GM21723 (cell line): ENCODE measurements at regions not wholly inside any gene's neighbourhood (a gene's known extent, or its start where the extent isn't known, plus 50 kb on each side); places are given as distances from the start of the nearest gene placed in this dataset.
"Not testable (repeated sequence)": the region's sequence is repeated elsewhere in the genome, so short reads cannot be mapped to it uniquely, and the experiment has no call there.

Experiments used
- ATAC-seq: cut with Tn5 transposase; IDR thresholded peaks from one replicate; pipeline ENCODE4 v1.9.1; 2021; ENCODE audit warnings: mild to moderate bottlenecking, moderate library complexity; ENCODE audit not compliant: unreplicated experiment

- ATAC-seq = no peak
These were observed 96.0 kb upstream of the FAM174B start for GRCh38 chr15:92751528-92751927.

DNA sequence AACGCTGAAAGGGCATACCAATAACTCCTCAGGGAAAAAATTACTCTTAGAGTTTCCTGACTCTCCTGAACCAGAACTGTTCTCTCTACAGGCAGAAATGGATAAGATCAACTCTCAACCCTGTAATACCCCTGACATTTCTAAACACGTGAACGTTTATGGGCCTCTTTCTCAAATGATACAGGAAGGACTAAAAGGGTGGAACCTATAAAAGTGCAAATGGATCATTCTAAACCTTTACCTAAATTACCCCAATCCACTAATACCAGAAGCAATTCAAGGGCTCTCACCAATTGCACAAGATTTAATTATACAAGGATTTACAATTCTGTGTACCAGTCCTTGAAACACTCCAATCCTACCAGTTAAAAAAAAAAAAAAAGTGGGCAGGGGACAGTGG, 98.0 kb upstream of the FAM174B start:
- ATAC-seq = no peak

GRCh38 chr15:92763459-92763858, 107.9 kb upstream of the FAM174B start:
- no peak for ATAC-seq

- not testable (repeated sequence) for ATAC-seq
These were observed 112.6 kb upstream of the FAM174B start for GRCh38 chr15:92768131-92768530.

GRCh38 chr15:92770641-92771040, 115.1 kb upstream of the FAM174B start:
- ATAC-seq = no peak

- no peak for ATAC-seq
These were observed 116.5 kb upstream of the FAM174B start for GRCh38 chr15:92772061-92772460.

DNA sequence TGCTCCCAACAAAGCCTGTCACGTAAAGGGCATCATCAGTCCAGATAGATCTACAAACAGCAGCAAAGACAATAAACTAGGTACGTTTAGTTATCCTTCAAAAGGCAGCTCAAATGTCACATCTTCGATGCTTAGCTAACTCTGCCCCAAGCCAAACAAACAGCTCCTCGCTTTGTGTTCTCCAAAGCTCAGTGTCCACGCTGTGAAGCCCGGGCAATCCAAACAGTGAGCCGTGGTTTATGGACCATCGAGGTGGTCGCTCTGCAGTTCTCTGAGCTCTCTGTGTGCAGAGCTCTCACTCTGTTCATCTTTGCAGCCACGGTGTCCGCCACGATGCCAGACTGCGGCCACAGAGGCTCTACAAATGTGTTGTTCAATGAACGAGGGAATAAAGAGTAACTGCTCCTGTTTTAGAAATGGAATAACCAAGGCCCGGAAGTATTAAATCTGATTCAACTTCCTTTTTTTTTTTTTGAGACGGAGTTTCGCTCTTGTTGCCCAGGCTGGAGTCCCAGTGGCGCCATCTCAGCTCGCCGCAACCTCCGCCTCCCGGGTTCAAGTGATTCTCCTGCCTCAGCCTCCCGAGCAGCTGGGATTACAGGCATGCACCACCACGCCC, 117.2 kb upstream of the FAM174B start:
- ATAC-seq = no peak

- no peak for ATAC-seq
These were observed 117.8 kb upstream of the FAM174B start for GRCh38 chr15:92773340-92773739.

DNA sequence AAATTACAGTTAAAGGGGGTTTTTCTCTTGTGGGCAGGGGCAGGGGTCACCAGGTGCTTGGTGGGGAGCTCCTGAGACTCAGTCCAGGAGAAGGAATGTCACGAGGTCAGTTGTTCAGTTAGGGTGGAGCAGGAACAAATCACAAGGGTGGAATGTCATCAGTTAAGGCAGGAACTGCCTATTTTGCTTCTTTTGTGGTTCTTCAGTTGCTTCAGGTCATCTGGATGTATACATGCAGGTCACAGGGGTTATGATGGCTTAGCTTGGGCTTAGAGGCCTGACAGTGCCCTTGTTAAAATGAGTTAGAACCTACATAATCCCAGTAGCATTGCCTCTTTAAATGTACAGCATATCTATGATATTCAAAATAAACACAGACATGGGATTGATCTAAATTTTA, 120.2 kb upstream of the CHD2 start:
- ATAC-seq = no peak

DNA sequence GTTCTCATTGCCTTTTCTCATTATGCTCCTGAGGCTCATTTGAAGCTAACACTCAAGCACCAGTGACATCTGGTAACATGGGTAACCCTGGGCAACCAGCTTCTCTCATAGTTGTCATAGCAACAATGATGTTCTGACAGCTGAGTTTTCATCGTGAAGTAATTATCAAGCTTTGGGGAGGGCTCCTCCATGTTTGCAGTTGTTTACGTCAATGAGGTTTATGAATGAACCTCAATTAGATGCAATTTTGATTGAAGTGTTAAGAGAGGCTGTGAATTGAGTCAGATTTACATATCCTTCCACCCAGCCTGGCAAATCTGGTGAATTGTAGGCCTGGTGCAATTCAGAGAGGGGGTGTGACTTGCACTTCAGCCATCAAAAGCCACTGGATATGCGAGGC, 119.3 kb upstream of the CHD2 start:
- no peak for ATAC-seq

DNA sequence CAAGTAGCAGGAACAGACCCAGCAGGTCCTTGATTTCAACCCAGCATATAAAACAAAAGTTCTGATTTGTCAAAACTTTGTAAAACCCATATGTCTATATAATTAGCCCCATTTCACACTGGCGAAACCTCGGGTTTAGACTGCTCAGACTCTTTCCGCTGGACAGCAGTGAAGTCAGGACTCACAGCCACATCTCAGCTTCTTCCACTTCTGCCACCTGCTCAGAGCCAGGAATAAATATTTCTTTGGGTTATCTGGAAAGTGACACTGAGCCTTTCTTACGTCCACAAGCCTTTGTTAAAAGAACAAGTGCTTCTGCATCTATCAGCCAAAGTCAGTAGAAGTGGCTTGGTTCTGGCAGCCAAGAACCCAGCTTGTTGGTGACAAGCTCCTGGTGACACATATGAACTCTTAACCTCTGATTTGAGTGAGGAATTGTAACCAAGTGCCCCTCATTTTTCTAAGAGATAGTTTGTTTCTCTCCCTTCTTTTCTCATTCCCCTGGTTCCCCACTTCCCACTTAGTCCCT, 118.1 kb upstream of the CHD2 start:
- no peak for ATAC-seq

GRCh38 chr15:92787116-92787515, 113.0 kb upstream of the CHD2 start:
- no peak for ATAC-seq

DNA sequence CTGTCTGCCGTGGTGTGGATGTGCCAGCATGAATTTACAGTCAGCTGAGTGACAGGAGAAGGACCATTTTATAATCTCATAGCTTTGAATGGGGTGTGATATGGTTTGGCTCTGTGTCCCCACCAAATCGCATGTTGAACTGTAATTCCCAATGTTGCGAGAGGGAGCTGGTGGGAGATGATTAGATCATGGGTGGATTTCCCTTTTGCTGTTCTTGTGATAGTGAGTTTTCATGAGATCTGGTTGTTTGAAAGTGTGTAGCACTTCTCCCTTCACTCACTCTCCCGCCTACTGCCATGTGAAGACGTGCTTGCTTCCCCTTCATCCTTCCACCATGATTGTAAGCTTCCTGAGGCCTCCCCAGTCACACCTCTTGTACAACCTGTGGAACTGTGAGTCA, 111.9 kb upstream of the CHD2 start:
- ATAC-seq = no peak

GRCh38 chr15:92788793-92789192, 111.3 kb upstream of the CHD2 start:
- ATAC-seq = not testable (repeated sequence)

DNA sequence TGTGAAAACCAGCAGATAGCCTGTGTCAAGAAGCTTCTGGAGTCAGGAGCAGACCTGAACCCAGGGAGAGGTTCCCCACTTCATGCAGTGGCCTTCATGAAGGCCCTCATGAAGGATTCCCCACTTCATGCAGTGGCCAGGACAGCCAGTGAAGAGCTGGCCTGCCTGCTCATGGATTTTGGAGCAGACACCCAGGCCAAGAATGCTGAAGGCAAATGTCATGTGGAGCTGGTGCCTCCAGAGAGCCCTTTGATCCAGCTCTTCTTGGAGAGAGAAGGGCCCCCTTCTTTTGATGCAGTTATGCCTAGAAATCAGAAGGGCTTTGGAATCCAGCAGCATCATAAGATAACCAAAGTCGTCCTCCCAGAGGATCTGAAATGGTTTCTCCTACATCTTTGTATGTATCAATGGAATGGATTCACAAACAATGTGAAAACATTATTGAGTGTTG, 103.9 kb upstream of the CHD2 start:
- no peak for ATAC-seq

DNA sequence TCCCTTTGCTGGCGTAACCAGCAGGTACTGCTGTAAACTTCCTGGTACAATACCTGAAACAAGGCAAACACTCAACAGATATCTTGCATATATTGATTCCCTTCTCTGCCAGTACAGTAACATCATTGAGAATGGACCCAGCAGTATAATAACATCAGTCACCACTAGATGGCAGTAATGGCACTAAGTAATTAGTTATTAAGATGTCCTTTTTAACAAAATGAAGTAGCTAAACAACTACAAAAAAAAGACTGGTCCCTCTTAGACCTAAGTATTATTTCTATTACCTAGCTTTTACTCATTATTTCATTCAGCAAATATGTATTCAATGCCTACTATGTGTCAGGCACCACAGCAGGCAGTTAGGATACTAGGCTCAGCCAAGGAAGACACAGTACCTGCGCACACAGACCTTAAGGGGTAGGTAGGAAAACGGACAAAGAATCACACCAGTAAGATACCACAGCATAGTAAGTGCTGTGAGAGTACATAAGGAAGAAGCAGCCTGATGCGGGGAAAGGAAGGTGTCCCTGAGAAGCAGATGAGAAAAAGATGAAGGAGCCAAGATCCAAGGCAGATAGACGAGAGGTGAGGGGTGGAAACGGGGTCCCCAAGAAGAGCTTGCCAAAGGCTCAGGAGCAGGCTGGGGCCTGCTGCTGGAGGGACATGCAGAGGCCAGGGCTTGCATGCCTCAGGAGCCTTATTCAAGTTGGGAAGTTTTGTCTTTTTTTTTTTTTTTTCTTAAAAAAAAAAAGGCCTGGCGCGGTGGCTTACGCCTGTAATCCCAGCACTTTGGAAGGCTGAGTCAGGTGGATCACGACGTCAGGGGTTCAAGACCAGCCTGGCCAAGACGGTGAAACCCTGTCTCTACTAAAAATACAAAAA, 102.7 kb upstream of the CHD2 start:
- no peak for ATAC-seq

- ATAC-seq = no peak
These were observed 100.1 kb upstream of the CHD2 start for GRCh38 chr15:92800013-92800412.

- not testable (repeated sequence) for ATAC-seq
These were observed 99.6 kb upstream of the CHD2 start for GRCh38 chr15:92800416-92801055.

GRCh38 chr15:92801056-92801773, 98.9 kb upstream of the CHD2 start:
- not testable (repeated sequence) for ATAC-seq

DNA sequence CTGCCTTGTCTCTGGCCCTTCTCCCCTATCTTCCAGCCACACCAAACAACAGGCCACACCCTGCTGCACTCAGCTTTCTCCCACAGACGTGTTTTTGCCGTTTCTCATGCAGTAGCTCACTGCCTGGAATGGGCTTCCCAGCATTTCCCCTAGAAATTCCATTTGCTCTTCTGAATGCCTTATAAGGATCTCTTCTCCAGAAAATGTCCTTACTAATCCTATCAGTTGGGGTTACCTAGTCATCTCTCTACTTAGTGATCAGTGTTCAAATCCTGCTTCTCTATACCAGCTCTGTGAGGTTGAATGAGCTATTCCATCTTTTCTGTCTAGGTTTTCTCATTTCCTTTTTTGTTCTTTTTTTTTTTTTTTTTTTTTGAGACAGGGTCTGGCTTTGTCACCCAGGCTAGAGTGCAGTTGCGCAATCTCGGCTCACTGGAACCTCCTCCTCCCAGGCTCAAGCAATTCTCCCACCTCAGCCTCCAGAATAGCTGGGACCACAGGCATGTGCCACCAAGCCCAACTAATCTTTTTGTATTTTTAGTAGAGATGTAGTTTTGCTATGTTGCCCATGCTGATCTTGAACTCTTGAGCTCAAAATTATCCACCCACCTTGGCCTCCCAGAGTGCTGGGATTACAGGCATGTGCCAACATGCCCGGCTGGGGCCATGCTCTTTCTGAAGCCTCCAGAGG, 98.2 kb upstream of the CHD2 start:
- ATAC-seq = no peak

- no peak for ATAC-seq
These were observed 96.6 kb upstream of the CHD2 start for GRCh38 chr15:92803536-92803851.
